ENCODE measurements at regions not wholly inside any gene's neighbourhood (a gene's known extent, or its start where the extent isn't known, plus 50 kb on each side); places are given as distances from the start of the nearest gene placed in this dataset.

DNA sequence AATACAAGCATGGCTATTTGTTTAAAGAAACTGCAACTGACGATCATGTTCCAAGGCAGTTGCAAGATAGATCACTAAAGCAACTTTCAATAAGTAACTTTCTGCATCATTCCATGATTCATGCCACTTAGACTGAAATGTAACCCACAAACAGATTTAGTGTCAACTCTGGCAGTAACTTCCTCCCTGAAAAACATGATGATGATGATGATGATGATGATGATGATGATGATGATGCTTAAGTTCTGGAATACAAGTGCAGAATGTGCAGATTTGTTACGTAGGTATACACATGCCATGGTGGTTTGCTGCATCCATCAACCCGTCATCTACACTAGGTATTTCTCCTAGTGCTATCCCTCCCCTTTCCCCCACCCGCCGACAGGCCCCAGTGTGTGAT is 754.7 kb downstream of the INHBA start:
- TF ChIP-seq CTCF (IDR thresholded peaks at IDR 0.05; ENCODE audit: poor library complexity) (no peak), EZH2 (IDR thresholded peaks at IDR 0.05; ENCODE audit: borderline replicate concordance) (no peak), EZH2phosphoT487 (IDR thresholded peaks at IDR 0.05; ENCODE audit: low read depth, severe bottlenecking, unreplicated experiment) (no peak)
